Central memory CD8-positive, alpha-beta T cell (primary cell): ENCODE measurements at regions not wholly inside any gene's neighbourhood (a gene's known extent, or its start where the extent isn't known, plus 50 kb on each side); places are given as distances from the start of the nearest gene placed in this dataset.

Source experiments
- ATAC-seq: fragments of 150-1000 bp; cut with Tn5 transposase; replicated peaks from 2 replicates; pipeline ENCODE4 v1.10.0; 2022; ENCODE audit warnings: mild to moderate bottlenecking, moderate FRiP score, moderate number of reproducible peaks; ENCODE audit not compliant: poor library complexity, severe bottlenecking; ENCODE audit errors: extremely low read depth
- DNase-seq, 2 donors: peaks; one replicate each; pipeline ENCODE4 v3.0.0; 2021; ENCODE audit warnings: low spot score in 2 of 2
- H3K27ac Mint-ChIP-seq: one replicate; pipeline ENCODE4 v1.8.0; 2022; ENCODE audit warnings: low read depth, mild to moderate bottlenecking, moderate library complexity, mixed read lengths
- H3K27me3 Mint-ChIP-seq: one replicate; pipeline ENCODE4 v1.8.0; 2022; ENCODE audit warnings: mixed read lengths
- H3K36me3 Mint-ChIP-seq: one replicate; pipeline ENCODE4 v1.8.0; 2022; ENCODE audit warnings: mild to moderate bottlenecking, moderate library complexity, mixed read lengths; ENCODE audit not compliant: insufficient read depth
- H3K4me1 Mint-ChIP-seq: one replicate; pipeline ENCODE4 v1.8.0; 2022; ENCODE audit warnings: mixed read lengths
- H3K4me3 Mint-ChIP-seq: one replicate; pipeline ENCODE4 v1.8.0; 2022; ENCODE audit warnings: mild to moderate bottlenecking, moderate library complexity, mixed read lengths
- H3K9me3 Mint-ChIP-seq: one replicate; pipeline ENCODE4 v1.8.0; 2022; ENCODE audit warnings: mixed read lengths

DNA sequence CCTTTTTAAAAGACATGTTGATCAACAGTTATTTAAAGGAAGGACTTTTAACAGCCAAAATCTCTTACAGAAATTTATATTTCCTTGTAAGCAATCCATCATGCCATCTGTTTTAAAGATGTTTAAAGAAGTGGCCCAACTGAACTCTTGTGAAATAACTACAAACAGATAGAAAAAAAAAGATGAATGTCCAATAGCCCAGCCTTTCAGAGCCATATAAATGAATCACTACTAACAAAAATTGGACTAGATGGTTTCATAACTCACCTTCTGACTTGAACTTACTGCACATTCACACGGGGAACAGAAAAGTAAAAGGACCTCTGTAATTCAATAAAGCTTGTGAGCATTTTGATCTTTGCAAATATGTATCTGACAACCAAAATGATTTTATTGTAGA, 319.0 kb upstream of the CHAC2 start:
- no peak for ATAC-seq
- Mint-ChIP-seq H3K36me3 (no peaks in the 10 kb centered on the region), H3K9me3 (no peaks in the 10 kb centered on the region), H3K27me3 (peaks cover 14% of the 10 kb centered on the region), H3K27ac (no peak overlapping the region), H3K4me1 (no peaks in the 10 kb centered on the region), H3K4me3 (no peak overlapping the region)
- DNase-seq: no peak

DNA sequence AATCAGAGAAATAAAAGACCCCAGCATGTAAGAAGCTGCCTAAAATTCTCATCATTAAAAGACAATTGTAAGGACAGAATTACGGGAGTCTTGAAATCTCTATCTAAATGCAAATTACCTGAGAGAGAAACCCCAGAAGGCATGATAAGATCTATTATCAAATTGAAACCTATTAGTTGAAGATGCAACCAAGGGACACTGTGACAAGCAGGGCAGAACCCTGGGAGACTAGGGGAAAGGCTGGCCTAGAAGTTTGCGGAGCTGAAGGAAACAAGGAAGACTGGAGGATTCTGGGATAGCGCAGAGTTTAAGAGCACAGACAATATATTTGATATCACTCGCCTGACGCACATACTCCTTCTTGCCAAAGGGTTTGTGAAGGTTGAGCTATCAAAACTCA, 319.5 kb upstream of the CHAC2 start:
- ATAC-seq (no peak), DNase-seq (no peak)
- Mint-ChIP-seq H3K4me1 (no peaks in the 10 kb centered on the region), H3K27ac (no peak overlapping the region), H3K36me3 (no peaks in the 10 kb centered on the region), H3K27me3 (peaks cover 14% of the 10 kb centered on the region), H3K4me3 (no peak overlapping the region), H3K9me3 (no peaks in the 10 kb centered on the region)

DNA sequence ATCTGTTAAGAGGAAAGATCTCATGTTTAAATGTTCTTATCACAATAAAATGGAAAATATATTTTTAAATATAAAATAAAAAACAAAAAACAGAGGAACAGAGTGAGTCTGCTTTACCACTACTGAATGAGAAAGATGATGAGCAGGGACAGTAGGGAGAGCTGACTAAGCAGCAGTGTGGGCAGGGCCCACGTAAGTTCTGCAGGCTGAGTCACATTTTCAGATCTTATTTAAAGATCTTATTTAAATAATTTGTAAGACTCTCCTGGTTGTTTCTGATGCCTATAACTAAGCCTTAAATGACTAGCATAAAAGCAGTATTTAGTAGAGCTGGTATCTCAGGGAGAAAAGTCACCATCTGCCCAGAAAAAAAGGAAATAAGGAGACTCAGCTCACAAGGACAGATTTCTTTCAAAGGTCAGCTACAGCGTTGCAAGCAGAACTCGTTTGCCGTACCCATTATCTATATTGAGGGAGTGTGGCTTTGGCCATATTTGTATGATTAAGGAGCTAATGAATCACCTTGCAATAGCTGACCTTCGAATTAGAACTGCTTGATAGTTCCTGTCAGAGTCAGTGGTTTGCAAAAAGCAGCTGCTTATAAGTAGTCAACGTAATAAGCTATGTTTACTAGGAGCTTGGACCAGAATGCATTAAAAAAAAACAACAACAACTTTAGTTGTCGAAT, 322.1 kb upstream of the CHAC2 start:
- Mint-ChIP-seq H3K4me1 (no peaks in the 10 kb centered on the region), H3K27me3 (peaks cover 14% of the 10 kb centered on the region), H3K4me3 (no peak overlapping the region), H3K9me3 (no peaks in the 10 kb centered on the region), H3K27ac (no peak overlapping the region), H3K36me3 (no peaks in the 10 kb centered on the region)
- ATAC-seq: no peak
- no peak for DNase-seq

DNA sequence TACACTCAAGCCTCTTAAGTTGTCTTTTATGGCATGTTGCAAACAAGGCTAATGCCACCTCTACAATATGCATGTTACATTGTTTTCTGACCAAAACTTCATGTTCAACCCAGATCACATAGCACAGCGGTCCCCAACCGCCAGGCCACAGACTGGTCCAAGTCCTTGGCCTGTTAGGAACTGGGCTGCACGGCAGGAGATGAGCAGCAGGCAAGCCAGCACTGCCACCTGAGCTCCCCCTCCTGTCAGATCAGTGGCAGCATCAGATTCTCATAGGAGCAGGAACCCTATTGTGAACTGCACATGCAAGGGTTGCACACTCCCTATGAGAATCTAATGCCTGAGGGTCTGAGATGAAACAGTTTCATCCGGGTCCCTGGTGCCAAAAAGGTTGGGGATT, 324.8 kb upstream of the CHAC2 start:
- DNase-seq (no peak), ATAC-seq (no peak)
- Mint-ChIP-seq H3K36me3 (no peaks in the 10 kb centered on the region), H3K9me3 (no peaks in the 10 kb centered on the region), H3K27ac (no peak overlapping the region), H3K4me3 (no peak overlapping the region), H3K27me3 (peaks cover 14% of the 10 kb centered on the region), H3K4me1 (no peaks in the 10 kb centered on the region)

DNA sequence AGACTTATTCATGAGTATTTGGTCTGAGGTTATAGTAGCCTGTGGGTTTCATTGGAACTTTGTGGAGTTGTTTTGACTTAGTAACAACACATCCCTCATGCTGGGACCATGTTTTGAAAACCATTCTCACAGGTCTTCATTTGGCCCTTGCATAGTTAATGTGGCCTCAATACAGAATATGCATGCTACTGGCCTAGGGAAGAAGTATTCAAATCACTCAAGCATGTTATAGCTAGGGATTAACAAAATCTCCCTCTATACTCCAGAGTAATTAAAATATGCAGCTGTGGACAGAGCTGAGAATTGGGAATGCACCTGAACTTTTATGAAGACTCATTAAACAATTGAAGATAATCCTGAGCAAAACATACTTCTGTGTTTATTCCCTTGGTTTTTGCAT, 325.5 kb upstream of the CHAC2 start:
- H3K4me1 Mint-ChIP-seq: no peaks in the 10 kb centered on the region
- DNase-seq (no peak), ATAC-seq (no peak)
- no peaks in the 10 kb centered on the region for H3K9me3 Mint-ChIP-seq
- no peaks in the 10 kb centered on the region for H3K36me3 Mint-ChIP-seq
- H3K4me3 Mint-ChIP-seq: no peak overlapping the region
- no peak overlapping the region for H3K27ac Mint-ChIP-seq
- H3K27me3 Mint-ChIP-seq: peaks cover 14% of the 10 kb centered on the region

DNA sequence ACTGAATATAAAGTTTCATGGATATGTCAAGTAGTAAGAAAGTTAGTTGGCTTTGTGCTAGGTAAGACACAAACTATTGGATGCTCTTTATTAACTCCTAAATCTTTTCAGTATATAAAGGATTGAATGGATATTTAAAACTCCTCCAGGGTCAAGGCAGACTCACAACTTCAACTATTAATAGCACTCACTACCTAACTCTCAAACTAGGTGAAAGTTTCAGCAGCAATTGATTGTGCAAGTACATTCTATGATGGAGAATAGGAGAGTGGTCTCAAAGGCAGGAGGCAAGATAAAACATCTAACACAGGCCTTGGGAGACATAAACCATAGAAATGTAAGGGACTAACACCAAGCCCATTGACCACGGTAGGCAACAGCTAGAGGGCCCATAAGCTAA, 328.9 kb upstream of the CHAC2 start:
- Mint-ChIP-seq H3K9me3 (no peaks in the 10 kb centered on the region), H3K36me3 (no peaks in the 10 kb centered on the region), H3K27me3 (peaks cover 1% of the 10 kb centered on the region), H3K4me1 (no peaks in the 10 kb centered on the region), H3K4me3 (no peak overlapping the region), H3K27ac (no peak overlapping the region)
- ATAC-seq (no peak), DNase-seq (no peak)

DNA sequence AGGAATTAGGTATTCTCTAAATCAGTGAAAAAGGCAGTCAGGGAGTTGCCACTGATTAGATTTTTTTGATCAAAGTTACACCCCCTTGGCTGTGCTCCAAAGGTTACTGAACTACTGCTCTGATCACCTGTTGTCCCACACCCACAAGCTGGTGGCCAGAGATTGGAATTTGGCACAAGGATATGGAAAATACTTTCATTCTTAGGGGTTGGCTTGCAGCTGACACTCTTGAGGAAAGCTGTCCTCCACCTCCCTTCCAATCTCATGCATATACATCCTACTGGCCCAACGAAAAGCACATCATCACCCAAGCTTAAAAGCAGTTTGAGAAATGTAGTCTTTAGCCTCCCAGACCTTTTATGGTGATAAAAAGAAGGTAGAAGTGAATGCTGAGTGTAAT, 329.5 kb upstream of the CHAC2 start:
- no peak for ATAC-seq
- Mint-ChIP-seq H3K4me3 (no peak overlapping the region), H3K9me3 (no peaks in the 10 kb centered on the region), H3K4me1 (no peaks in the 10 kb centered on the region), H3K36me3 (no peaks in the 10 kb centered on the region), H3K27me3 (no peaks in the 10 kb centered on the region), H3K27ac (no peak overlapping the region)
- no peak for DNase-seq

DNA sequence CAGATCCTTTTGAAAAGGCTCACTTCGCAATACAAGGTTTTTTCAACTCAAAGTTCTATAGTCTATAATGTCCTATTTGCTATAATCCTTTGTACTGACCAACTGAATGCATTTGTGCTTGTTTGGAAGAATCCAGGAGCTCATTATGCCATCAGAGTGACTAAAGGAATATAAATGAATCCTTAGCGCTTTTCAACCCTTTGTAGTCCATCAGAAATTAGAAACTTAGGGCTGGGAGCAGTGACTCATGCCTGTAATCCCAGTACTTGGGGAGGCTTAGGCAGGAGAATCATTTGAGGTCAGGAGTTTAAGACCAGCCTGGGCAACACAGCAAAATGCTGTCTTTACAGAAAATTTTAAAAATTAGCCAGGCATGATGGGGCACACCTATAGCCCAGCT, 330.2 kb upstream of the CHAC2 start:
- Mint-ChIP-seq H3K27me3 (no peaks in the 10 kb centered on the region), H3K4me3 (no peak overlapping the region), H3K27ac (no peak overlapping the region), H3K36me3 (no peaks in the 10 kb centered on the region), H3K4me1 (no peaks in the 10 kb centered on the region), H3K9me3 (no peaks in the 10 kb centered on the region)
- DNase-seq (no peak), ATAC-seq (no peak)

DNA sequence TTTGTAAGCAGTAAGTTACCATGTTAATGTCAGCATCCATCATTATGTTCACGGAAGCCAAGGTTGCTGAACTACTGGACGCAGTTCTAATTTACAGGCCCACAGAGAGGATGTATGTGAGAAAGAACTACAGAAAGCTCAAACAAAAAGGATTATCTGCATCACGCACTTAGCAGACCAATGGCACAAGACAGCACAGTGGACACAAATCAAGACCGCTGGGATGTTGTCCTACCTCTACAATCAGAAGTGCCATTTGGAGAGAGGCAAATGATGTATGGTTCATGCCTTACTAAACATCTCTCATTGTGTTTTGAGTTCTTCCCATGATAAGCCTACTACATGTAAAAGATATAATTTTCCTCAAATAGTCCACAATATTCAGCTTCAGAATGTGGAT, 330.7 kb upstream of the CHAC2 start:
- no peak overlapping the region for H3K27ac Mint-ChIP-seq
- no peaks in the 10 kb centered on the region for H3K27me3 Mint-ChIP-seq
- no peaks in the 10 kb centered on the region for H3K4me1 Mint-ChIP-seq
- no peak for ATAC-seq
- no peaks in the 10 kb centered on the region for H3K36me3 Mint-ChIP-seq
- no peak overlapping the region for H3K4me3 Mint-ChIP-seq
- DNase-seq: no peak
- no peaks in the 10 kb centered on the region for H3K9me3 Mint-ChIP-seq

DNA sequence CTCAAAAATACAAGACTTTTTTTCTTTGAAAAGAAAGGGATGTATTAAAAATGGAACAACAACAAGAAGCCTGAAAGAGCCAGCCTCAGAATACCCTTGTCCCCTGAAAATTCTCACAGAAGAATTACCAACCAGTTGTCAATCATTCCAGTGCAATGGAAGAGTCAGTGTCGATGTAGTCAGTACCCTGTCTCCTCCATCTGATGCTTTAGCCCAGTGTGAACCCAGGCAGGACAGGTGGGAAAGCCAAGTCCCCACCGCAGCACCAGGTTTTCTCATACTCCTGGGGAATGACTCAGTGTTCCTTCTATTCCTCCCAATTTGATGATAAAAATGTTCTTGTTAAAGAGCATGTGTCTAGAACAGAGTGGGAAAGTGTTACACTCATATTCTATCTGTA, 332.0 kb upstream of the CHAC2 start:
- H3K27me3 Mint-ChIP-seq: no peaks in the 10 kb centered on the region
- H3K9me3 Mint-ChIP-seq: no peaks in the 10 kb centered on the region
- H3K4me3 Mint-ChIP-seq: no peak overlapping the region
- no peak for DNase-seq
- no peaks in the 10 kb centered on the region for H3K36me3 Mint-ChIP-seq
- no peak overlapping the region for H3K27ac Mint-ChIP-seq
- no peak for ATAC-seq
- H3K4me1 Mint-ChIP-seq: no peaks in the 10 kb centered on the region

DNA sequence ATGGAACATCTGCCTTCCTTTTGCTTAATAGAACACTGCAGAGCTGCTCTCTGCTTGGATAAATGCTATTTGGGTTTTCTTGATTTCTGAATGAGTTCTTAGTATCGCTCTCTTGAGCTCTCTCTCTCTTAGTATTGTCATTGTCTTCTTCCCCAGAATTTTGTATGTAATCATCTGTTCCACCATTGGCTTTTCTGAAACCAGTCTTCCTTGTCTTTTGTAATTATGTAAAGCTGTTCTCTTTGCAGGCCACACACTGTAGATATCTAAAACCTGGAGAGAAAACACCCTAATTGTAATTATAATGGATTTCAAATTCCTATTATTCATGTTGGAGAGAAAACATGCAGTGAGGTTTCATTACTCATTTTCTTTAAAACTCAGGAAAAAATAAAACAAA, 333.1 kb upstream of the CHAC2 start:
- Mint-ChIP-seq H3K27ac (no peak overlapping the region), H3K9me3 (no peaks in the 10 kb centered on the region), H3K27me3 (no peaks in the 10 kb centered on the region), H3K36me3 (no peaks in the 10 kb centered on the region), H3K4me3 (no peak overlapping the region), H3K4me1 (no peaks in the 10 kb centered on the region)
- no peak for DNase-seq
- no peak for ATAC-seq

DNA sequence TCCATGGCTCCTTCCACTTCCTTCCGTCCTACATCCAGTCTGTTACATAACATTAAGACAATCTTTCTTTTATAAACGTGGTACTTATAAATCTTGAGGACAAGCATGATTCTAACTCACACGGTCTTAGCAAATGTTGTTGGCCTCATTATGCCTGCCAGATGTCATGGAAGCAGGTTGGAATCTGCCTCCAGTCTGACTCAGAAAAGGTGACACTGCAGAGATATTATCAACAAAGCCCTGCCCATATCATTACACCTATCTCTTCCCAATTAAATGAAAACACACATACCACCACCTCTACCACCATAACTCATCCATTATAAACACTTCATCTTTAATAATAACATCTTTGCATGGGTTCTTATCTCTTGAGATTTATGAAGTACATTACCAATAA, 334.7 kb upstream of the CHAC2 start:
- no peaks in the 10 kb centered on the region for H3K4me1 Mint-ChIP-seq
- no peak for DNase-seq
- no peak overlapping the region for H3K4me3 Mint-ChIP-seq
- no peaks in the 10 kb centered on the region for H3K9me3 Mint-ChIP-seq
- no peaks in the 10 kb centered on the region for H3K36me3 Mint-ChIP-seq
- ATAC-seq: no peak
- H3K27ac Mint-ChIP-seq: no peak overlapping the region
- no peaks in the 10 kb centered on the region for H3K27me3 Mint-ChIP-seq

DNA sequence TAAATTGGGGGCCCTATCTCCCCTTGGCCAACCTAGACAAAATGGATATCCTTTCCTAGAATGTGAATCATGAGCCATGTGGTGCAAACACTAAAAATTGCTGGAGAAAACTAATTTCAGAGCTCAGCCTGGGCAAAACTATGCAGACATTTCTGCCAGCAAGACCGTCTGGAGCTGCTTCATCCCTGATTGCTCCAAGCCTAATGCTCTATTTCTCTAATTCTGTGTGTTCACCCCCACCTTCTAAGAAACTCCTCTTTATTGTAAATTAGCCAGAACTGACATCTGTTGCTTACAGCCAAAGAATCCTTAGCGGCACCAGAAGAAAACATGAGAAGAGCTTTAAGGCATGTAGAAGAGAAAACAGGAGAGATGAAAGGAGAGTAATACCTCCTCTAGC, 337.7 kb upstream of the CHAC2 start:
- H3K27ac Mint-ChIP-seq: no peak overlapping the region
- H3K9me3 Mint-ChIP-seq: no peaks in the 10 kb centered on the region
- no peak for DNase-seq
- no peak for ATAC-seq
- no peak overlapping the region for H3K4me3 Mint-ChIP-seq
- no peaks in the 10 kb centered on the region for H3K27me3 Mint-ChIP-seq
- H3K36me3 Mint-ChIP-seq: no peaks in the 10 kb centered on the region
- no peaks in the 10 kb centered on the region for H3K4me1 Mint-ChIP-seq

DNA sequence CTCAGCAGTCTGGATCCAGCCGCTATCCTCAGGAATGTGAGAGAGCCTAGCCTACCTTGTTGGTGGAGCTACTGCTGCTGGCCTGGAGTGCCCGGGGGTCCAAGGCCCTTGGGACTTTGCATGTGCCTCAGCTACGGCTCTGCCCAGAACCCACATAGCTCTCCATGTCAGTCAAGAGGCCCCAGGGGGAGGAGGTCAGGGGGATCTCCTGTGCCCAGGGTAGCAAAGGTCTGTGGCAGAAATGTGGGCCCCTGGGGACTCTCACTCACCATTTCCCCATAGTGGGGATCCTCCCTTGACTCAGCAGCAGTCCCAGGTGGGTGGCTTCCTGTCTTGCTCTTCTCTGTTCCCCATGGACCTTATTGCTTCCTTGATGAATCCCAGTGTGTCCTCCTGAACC, 342.7 kb upstream of the CHAC2 start:
- no peak for DNase-seq
- Mint-ChIP-seq H3K27me3 (no peaks in the 10 kb centered on the region), H3K27ac (no peak overlapping the region), H3K4me3 (no peak overlapping the region), H3K36me3 (no peaks in the 10 kb centered on the region), H3K9me3 (no peaks in the 10 kb centered on the region), H3K4me1 (no peaks in the 10 kb centered on the region)
- no peak for ATAC-seq
